WTC11 (cell line): ENCODE measurements at regions not wholly inside any gene's neighbourhood (a gene's known extent, or its start where the extent isn't known, plus 50 kb on each side); places are given as distances from the start of the nearest gene placed in this dataset.

Experiments
- ATAC-seq: fragments of 200-7000 bp; cut with Tn5 transposase; 2 replicates; pipeline ENCODE4 v1.10.0; 2021; ENCODE audit warnings: mild to moderate bottlenecking, moderate library complexity
- CTCF ChIA-PET: fragments of 300-600 bp; sonication (Branson Sonifier 250); formaldehyde crosslinking; loops from one replicate; lab custom pipeline; 2021; ENCODE audit warnings: antibody characterized with exemption; lab: Charles Lee
- POLR2A ChIA-PET: fragments of 350-600 bp; sonication (Branson Sonifier 250); formaldehyde crosslinking; loops from one replicate; lab custom pipeline; 2021; ENCODE audit warnings: antibody characterized with exemption; lab: Charles Lee
- DNase-seq: peaks from one replicate; pipeline ENCODE4 v3.0.0; 2021; ENCODE audit warnings: low spot score
- H3K27ac Mint-ChIP-seq: 2 replicates; pipeline ENCODE4 v1.8.0; 2021; ENCODE audit warnings: mixed read lengths
- H3K27me3 Mint-ChIP-seq: 2 replicates; pipeline ENCODE4 v1.8.0; 2021; ENCODE audit warnings: low read depth, mild to moderate bottlenecking, moderate library complexity, mixed read lengths
- H3K36me3 Mint-ChIP-seq: 2 replicates; pipeline ENCODE4 v1.8.0; 2021; ENCODE audit warnings: mixed read lengths
- H3K4me1 Mint-ChIP-seq: 2 replicates; pipeline ENCODE4 v1.8.0; 2022; ENCODE audit warnings: mixed read lengths
- H3K4me3 Mint-ChIP-seq: 2 replicates; pipeline ENCODE4 v1.8.0; 2021; ENCODE audit warnings: mild to moderate bottlenecking, moderate library complexity, mixed read lengths
- H3K9me3 Mint-ChIP-seq: 2 replicates; pipeline ENCODE4 v1.8.0; 2021; ENCODE audit warnings: mixed read lengths
- CBFB ChIP-seq: sonication (generic); formaldehyde crosslinking; IDR thresholded peaks from 2 replicates; pipeline ENCODE4 v1.8.1; 2022; ENCODE audit warnings: mild to moderate bottlenecking, low read depth, missing genetic modification reagents
- CREB1 ChIP-seq: sonication (generic); formaldehyde crosslinking; IDR thresholded peaks from 2 replicates; pipeline ENCODE4 v1.8.0; 2023; ENCODE audit warnings: mild to moderate bottlenecking, missing genetic modification reagents
- GRHL2 ChIP-seq: fragments of 250-450 bp; sonication (Bioruptor Pico); IDR thresholded peaks from 2 replicates; pipeline ENCODE4 v1.8.0; 2022; ENCODE audit warnings: mild to moderate bottlenecking, moderate library complexity; ENCODE audit not compliant: insufficient replicate concordance, severe bottlenecking
- GTF2I ChIP-seq: fragments of 250-450 bp; sonication (Bioruptor Pico); conservative IDR thresholded peaks from 2 replicates; pipeline ENCODE4 v1.4.0; 2021; ENCODE audit warnings: mild to moderate bottlenecking
- HMGA2 ChIP-seq: fragments of 250-450 bp; sonication (Bioruptor Pico); IDR thresholded peaks from 2 replicates; pipeline ENCODE4 v1.4.0; 2021; ENCODE audit warnings: mild to moderate bottlenecking, moderate library complexity
- IRF2 ChIP-seq: sonication (generic); formaldehyde crosslinking; IDR thresholded peaks from 2 replicates; pipeline ENCODE4 v1.8.0; 2022; ENCODE audit warnings: low read depth, missing genetic modification reagents, borderline replicate concordance
- JAZF1 ChIP-seq: fragments of 250-450 bp; sonication (Bioruptor Pico); IDR thresholded peaks from 2 replicates; pipeline ENCODE4 v1.9.0; 2021; ENCODE audit warnings: moderate library complexity, mild to moderate bottlenecking, inconsistent platforms
- JUN ChIP-seq: sonication (generic); formaldehyde crosslinking; IDR thresholded peaks from 2 replicates; pipeline ENCODE4 v1.8.0; 2023; ENCODE audit warnings: mild to moderate bottlenecking, missing genetic modification reagents
- MYBL2 ChIP-seq: sonication (generic); formaldehyde crosslinking; IDR thresholded peaks from 2 replicates; pipeline ENCODE4 v1.8.1; 2023; ENCODE audit warnings: mild to moderate bottlenecking, moderate library complexity, missing genetic modification reagents
- NFATC4 ChIP-seq: fragments of 250-450 bp; sonication (Bioruptor Pico); IDR thresholded peaks from 2 replicates; pipeline ENCODE4 v1.9.0; 2021; ENCODE audit warnings: mild to moderate bottlenecking
- NFE2L1 ChIP-seq: sonication (generic); formaldehyde crosslinking; IDR thresholded peaks from 2 replicates; pipeline ENCODE4 v1.8.1; 2023; ENCODE audit warnings: missing genetic modification reagents
- RORB ChIP-seq: fragments of 250-450 bp; sonication (Bioruptor Pico); IDR thresholded peaks from 2 replicates; pipeline ENCODE4 v1.9.0; 2021; ENCODE audit warnings: mild to moderate bottlenecking
- TEAD4 ChIP-seq: sonication (generic); formaldehyde crosslinking; IDR thresholded peaks from 2 replicates; pipeline ENCODE4 v1.8.0; 2022; ENCODE audit warnings: mild to moderate bottlenecking, missing genetic modification reagents
- TP53 ChIP-seq: sonication (generic); formaldehyde crosslinking; IDR thresholded peaks from 2 replicates; pipeline ENCODE4 v1.8.1; 2023; ENCODE audit warnings: mild to moderate bottlenecking, missing genetic modification reagents
- USF2 ChIP-seq: sonication (generic); formaldehyde crosslinking; IDR thresholded peaks from 2 replicates; pipeline ENCODE4 v1.8.1; 2023; ENCODE audit warnings: mild to moderate bottlenecking, missing genetic modification reagents, moderate library complexity
- ZNF121 ChIP-seq: sonication (generic); formaldehyde crosslinking; IDR thresholded peaks from 2 replicates; pipeline ENCODE4 v1.8.0; 2023; ENCODE audit warnings: missing genetic modification reagents
- ZNF263 ChIP-seq: sonication (generic); formaldehyde crosslinking; IDR thresholded peaks from 2 replicates; pipeline ENCODE4 v1.8.1; 2022; ENCODE audit warnings: low read depth, mild to moderate bottlenecking, moderate library complexity, missing genetic modification reagents
- TF ChIP-seq, protein P1 (sequence below): sonication (generic); formaldehyde crosslinking; IDR thresholded peaks from 2 replicates; pipeline ENCODE4 v1.8.0; 2022; ENCODE audit warnings: mild to moderate bottlenecking, missing genetic modification reagents
- TF ChIP-seq, protein P2 (sequence below): sonication (generic); formaldehyde crosslinking; IDR thresholded peaks from 2 replicates; pipeline ENCODE4 v1.8.1; 2022; ENCODE audit warnings: low read depth, missing genetic modification reagents, borderline replicate concordance
- TF ChIP-seq, protein P3 (sequence below): fragments of 200-600 bp; IDR thresholded peaks from 2 replicates; pipeline ENCODE4 v1.8.0; 2022; ENCODE audit warnings: antibody characterized with exemption
- TF ChIP-seq, protein P4 (sequence below): sonication (generic); formaldehyde crosslinking; IDR thresholded peaks from 2 replicates; pipeline ENCODE4 v1.8.1; 2023; ENCODE audit warnings: mild to moderate bottlenecking, moderate library complexity, missing genetic modification reagents
- TF ChIP-seq, protein P5 (sequence below): sonication (generic); formaldehyde crosslinking; IDR thresholded peaks from 2 replicates; pipeline ENCODE4 v1.8.1; 2022; ENCODE audit warnings: mild to moderate bottlenecking, missing genetic modification reagents, moderate library complexity, borderline replicate concordance

- no peak overlapping the region for H3K27ac Mint-ChIP-seq
- H3K36me3 Mint-ChIP-seq = no peaks in the 10 kb centered on the region
Measured at GRCh38 chr5:61274511-61274911, 57.5 kb upstream of the ZSWIM6 start.

GRCh38 chr5:61275841-61276240 is 56.2 kb upstream of the ZSWIM6 start:
- DNase-seq = no peak
- no peak for ATAC-seq
- Mint-ChIP-seq H3K36me3 (no peaks in the 10 kb centered on the region), H3K4me3 (no peak overlapping the region), H3K9me3 (no peaks in the 10 kb centered on the region), H3K27me3 (no peaks in the 10 kb centered on the region; the same call in 1 of the 2 replicates)
- TF ChIP-seq JUN (CRISPR knock-in tag) = no peak
- TF ChIP-seq, protein P1, sequence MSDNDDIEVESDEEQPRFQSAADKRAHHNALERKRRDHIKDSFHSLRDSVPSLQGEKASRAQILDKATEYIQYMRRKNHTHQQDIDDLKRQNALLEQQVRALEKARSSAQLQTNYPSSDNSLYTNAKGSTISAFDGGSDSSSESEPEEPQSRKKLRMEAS (CRISPR knock-in tag) = no peak
- no peak for TF ChIP-seq GTF2I (CRISPR knock-in tag)
- TF ChIP-seq TEAD4 = no peak
- TF ChIP-seq, protein P2, sequence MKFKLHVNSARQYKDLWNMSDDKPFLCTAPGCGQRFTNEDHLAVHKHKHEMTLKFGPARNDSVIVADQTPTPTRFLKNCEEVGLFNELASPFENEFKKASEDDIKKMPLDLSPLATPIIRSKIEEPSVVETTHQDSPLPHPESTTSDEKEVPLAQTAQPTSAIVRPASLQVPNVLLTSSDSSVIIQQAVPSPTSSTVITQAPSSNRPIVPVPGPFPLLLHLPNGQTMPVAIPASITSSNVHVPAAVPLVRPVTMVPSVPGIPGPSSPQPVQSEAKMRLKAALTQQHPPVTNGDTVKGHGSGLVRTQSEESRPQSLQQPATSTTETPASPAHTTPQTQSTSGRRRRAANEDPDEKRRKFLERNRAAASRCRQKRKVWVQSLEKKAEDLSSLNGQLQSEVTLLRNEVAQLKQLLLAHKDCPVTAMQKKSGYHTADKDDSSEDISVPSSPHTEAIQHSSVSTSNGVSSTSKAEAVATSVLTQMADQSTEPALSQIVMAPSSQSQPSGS = no peak
- TF ChIP-seq HMGA2 (CRISPR knock-in tag) = no peak
- TF ChIP-seq, all 79 proteins: peak for 0
- CTCF ChIA-PET = no interaction called here
- POLR2A ChIA-PET = no interaction called here
- H3K27ac Mint-ChIP-seq = no peak overlapping the region
- H3K4me1 Mint-ChIP-seq = peaks cover 25% of the 10 kb centered on the region

More at GRCh38 chr5:61274511-61274911, 57.5 kb upstream of the ZSWIM6 start:
- H3K4me3 Mint-ChIP-seq = no peak overlapping the region
- TF ChIP-seq CREB1 (CRISPR knock-in tag) (no peak), USF2 (no peak), GRHL2 (CRISPR knock-in tag) (no peak), GTF2I (CRISPR knock-in tag) (no peak), ZNF263 (CRISPR knock-in tag) (no peak), IRF2 (no peak), ZNF121 (CRISPR knock-in tag) (no peak), HMGA2 (CRISPR knock-in tag) (no peak), TP53 (CRISPR knock-in tag) (no peak), CBFB (CRISPR knock-in tag) (no peak), RORB (no peak), JAZF1 (CRISPR knock-in tag) (no peak), NFATC4 (CRISPR knock-in tag) (no peak), NFE2L1 (CRISPR knock-in tag) (no peak), MYBL2 (CRISPR knock-in tag) (no peak)
- TF ChIP-seq, protein P3, sequence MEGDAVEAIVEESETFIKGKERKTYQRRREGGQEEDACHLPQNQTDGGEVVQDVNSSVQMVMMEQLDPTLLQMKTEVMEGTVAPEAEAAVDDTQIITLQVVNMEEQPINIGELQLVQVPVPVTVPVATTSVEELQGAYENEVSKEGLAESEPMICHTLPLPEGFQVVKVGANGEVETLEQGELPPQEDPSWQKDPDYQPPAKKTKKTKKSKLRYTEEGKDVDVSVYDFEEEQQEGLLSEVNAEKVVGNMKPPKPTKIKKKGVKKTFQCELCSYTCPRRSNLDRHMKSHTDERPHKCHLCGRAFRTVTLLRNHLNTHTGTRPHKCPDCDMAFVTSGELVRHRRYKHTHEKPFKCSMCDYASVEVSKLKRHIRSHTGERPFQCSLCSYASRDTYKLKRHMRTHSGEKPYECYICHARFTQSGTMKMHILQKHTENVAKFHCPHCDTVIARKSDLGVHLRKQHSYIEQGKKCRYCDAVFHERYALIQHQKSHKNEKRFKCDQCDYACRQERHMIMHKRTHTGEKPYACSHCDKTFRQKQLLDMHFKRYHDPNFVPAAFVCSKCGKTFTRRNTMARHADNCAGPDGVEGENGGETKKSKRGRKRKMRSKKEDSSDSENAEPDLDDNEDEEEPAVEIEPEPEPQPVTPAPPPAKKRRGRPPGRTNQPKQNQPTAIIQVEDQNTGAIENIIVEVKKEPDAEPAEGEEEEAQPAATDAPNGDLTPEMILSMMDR = no peak
- TF ChIP-seq, protein P1 (CRISPR knock-in tag) = no peak
- TF ChIP-seq, protein P4, sequence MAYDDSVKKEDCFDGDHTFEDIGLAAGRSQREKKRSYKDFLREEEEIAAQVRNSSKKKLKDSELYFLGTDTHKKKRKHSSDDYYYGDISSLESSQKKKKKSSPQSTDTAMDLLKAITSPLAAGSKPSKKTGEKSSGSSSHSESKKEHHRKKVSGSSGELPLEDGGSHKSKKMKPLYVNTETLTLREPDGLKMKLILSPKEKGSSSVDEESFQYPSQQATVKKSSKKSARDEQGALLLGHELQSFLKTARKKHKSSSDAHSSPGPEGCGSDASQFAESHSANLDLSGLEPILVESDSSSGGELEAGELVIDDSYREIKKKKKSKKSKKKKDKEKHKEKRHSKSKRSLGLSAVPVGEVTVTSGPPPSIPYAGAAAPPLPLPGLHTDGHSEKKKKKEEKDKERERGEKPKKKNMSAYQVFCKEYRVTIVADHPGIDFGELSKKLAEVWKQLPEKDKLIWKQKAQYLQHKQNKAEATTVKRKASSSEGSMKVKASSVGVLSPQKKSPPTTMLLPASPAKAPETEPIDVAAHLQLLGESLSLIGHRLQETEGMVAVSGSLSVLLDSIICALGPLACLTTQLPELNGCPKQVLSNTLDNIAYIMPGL (CRISPR knock-in tag) = no peak
- TF ChIP-seq, protein P5, sequence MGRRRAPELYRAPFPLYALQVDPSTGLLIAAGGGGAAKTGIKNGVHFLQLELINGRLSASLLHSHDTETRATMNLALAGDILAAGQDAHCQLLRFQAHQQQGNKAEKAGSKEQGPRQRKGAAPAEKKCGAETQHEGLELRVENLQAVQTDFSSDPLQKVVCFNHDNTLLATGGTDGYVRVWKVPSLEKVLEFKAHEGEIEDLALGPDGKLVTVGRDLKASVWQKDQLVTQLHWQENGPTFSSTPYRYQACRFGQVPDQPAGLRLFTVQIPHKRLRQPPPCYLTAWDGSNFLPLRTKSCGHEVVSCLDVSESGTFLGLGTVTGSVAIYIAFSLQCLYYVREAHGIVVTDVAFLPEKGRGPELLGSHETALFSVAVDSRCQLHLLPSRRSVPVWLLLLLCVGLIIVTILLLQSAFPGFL (CRISPR knock-in tag) = no peak
- CTCF ChIA-PET = no interaction called here
- POLR2A ChIA-PET = no interaction called here
- DNase-seq (no peak), ATAC-seq (no peak)
- H3K9me3 Mint-ChIP-seq = no peaks in the 10 kb centered on the region
- H3K27me3 Mint-ChIP-seq = no peaks in the 10 kb centered on the region; the same call in 1 of the 2 replicates
- H3K4me1 Mint-ChIP-seq = peaks cover 25% of the 10 kb centered on the region
